ENCODE measurements at regions not wholly inside any gene's neighbourhood (a gene's known extent, or its start where the extent isn't known, plus 50 kb on each side); places are given as distances from the start of the nearest gene placed in this dataset.

DNA sequence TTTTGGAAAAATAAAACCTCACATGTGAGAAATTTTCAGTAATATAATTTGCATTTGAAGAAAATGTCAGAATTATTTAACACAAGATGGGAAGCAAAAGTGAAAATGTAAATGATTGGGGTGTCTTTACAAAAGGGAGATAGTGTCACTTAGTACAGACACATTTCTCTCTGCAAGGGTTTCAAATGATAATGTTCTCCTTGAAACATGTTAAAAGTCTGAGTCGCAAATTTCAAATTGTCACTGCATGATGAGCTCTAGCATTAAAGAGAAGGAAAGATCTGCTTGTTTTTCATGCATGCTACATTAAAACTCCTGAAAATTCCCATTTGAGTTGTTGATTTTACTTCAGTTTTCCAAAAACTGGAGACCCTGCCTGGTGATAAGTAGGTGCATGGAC is 122.0 kb upstream of the LDB2 start:
- no peak for TF ChIP-seq POLR2A (IDR thresholded peaks at IDR 0.05)
- TF ChIP-seq, protein P1, sequence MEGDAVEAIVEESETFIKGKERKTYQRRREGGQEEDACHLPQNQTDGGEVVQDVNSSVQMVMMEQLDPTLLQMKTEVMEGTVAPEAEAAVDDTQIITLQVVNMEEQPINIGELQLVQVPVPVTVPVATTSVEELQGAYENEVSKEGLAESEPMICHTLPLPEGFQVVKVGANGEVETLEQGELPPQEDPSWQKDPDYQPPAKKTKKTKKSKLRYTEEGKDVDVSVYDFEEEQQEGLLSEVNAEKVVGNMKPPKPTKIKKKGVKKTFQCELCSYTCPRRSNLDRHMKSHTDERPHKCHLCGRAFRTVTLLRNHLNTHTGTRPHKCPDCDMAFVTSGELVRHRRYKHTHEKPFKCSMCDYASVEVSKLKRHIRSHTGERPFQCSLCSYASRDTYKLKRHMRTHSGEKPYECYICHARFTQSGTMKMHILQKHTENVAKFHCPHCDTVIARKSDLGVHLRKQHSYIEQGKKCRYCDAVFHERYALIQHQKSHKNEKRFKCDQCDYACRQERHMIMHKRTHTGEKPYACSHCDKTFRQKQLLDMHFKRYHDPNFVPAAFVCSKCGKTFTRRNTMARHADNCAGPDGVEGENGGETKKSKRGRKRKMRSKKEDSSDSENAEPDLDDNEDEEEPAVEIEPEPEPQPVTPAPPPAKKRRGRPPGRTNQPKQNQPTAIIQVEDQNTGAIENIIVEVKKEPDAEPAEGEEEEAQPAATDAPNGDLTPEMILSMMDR (IDR thresholded peaks at IDR 0.05) = no peak
